IMR-90 (cell line): ENCODE measurements at regions not wholly inside any gene's neighbourhood (a gene's known extent, or its start where the extent isn't known, plus 50 kb on each side); places are given as distances from the start of the nearest gene placed in this dataset.
A peak's percentile ranks its signal among the peaks of the same experiment; 100 is the strongest.

Experiments used
- ATAC-seq: fragments of 200-7000 bp; cut with Tn5 transposase; 2 replicates; pipeline ENCODE4 v1.9.1; 2020; ENCODE audit warnings: low read depth, mild to moderate bottlenecking, moderate library complexity
- BruUV-seq: library from RNA; stranded (reverse); fragments of 400-500 nt; replicated peaks from 2 replicates; lab custom pipeline; 2021; lab: Mats Ljungman, UMichigan
- CTCF ChIA-PET: fragments of 300-600 bp; formaldehyde crosslinking; extraction: SDS; loops from one replicate; lab custom pipeline; 2021; ENCODE audit warnings: antibody characterized with exemption; lab: Yijun Ruan, JAX
- POLR2A ChIA-PET: fragments of 300-600 bp; sonication (Branson Sonifier 250); formaldehyde crosslinking; loops from one replicate; lab custom pipeline; 2022; ENCODE audit warnings: antibody characterized with exemption; ENCODE audit not compliant: unreplicated experiment; lab: Charles Lee
- DNase-seq: peaks from one replicate; pipeline ENCODE4 v3.0.0; 2013
- H2AFZ ChIP-seq: replicated peaks from 2 replicates; pipeline ENCODE3; 2013; ENCODE audit warnings: low read length, mild to moderate bottlenecking; ENCODE audit not compliant: poor library complexity
- H2AK5ac ChIP-seq: 2 replicates; pipeline ENCODE4 v1.6.1; 2013; ENCODE audit warnings: low read depth, low read length, inconsistent platforms
- H2AK9ac ChIP-seq: replicated peaks from 2 replicates; pipeline ENCODE3; 2013; ENCODE audit warnings: mild to moderate bottlenecking, low read depth, low read length, moderate library complexity; ENCODE audit not compliant: poor library complexity
- H2BK120ac ChIP-seq: 2 replicates; pipeline ENCODE4 v1.6.1; 2013; ENCODE audit warnings: low read depth, low read length, inconsistent platforms
- H2BK15ac ChIP-seq: 3 replicates; pipeline ENCODE4 v1.6.1; 2013; ENCODE audit warnings: low read depth, low read length, inconsistent platforms
- H2BK20ac ChIP-seq: 2 replicates; pipeline ENCODE4 v1.6.1; 2013; ENCODE audit warnings: low read depth, mild to moderate bottlenecking, inconsistent platforms, low read length, moderate library complexity
- H2BK5ac ChIP-seq: 2 replicates; pipeline ENCODE4 v1.6.1; 2013; ENCODE audit warnings: mild to moderate bottlenecking, low read depth, low read length, inconsistent platforms; ENCODE audit not compliant: poor library complexity, severe bottlenecking
- H3K14ac ChIP-seq: replicated peaks from 2 replicates; pipeline ENCODE4 v1.6.1; 2013; ENCODE audit warnings: low read depth, low read length, inconsistent platforms
- H3K18ac ChIP-seq: 2 replicates; pipeline ENCODE4 v1.6.1; 2013; ENCODE audit warnings: low read depth, low read length, control low read depth
- H3K23ac ChIP-seq: 2 replicates; pipeline ENCODE4 v1.6.1; 2013; ENCODE audit warnings: low read depth, low read length, inconsistent platforms
- H3K27ac ChIP-seq: 2 replicates; pipeline ENCODE4 v1.5.1; 2013; ENCODE audit warnings: mild to moderate bottlenecking, control low read depth, low read length; ENCODE audit not compliant: insufficient read depth
- H3K27me3 ChIP-seq: 2 replicates; pipeline ENCODE4 v1.6.1; 2013; ENCODE audit warnings: low read length; ENCODE audit not compliant: control insufficient read depth, insufficient read depth
- H3K36me3 ChIP-seq: 2 replicates; pipeline ENCODE4 v1.6.1; 2013; ENCODE audit warnings: low read length, mixed read lengths; ENCODE audit not compliant: control insufficient read depth, insufficient read depth
- H3K4ac ChIP-seq: 2 replicates; pipeline ENCODE4 v1.6.1; 2013; ENCODE audit warnings: low read depth, low read length, inconsistent platforms
- H3K4me1 ChIP-seq: 2 replicates; pipeline ENCODE4 v1.6.1; 2013; ENCODE audit warnings: low read length, mixed read lengths; ENCODE audit not compliant: control insufficient read depth, insufficient read depth
- H3K4me2 ChIP-seq: 2 replicates; pipeline ENCODE4 v1.6.1; 2013; ENCODE audit warnings: low read depth, mild to moderate bottlenecking, control low read depth, low read length, moderate library complexity
- H3K4me3 ChIP-seq: 2 replicates; pipeline ENCODE4 v1.5.1; 2013; ENCODE audit warnings: low read depth, mild to moderate bottlenecking, control low read depth, low read length, moderate library complexity; ENCODE audit not compliant: insufficient read depth
- H3K56ac ChIP-seq: 2 replicates; pipeline ENCODE4 v1.6.1; 2013; ENCODE audit warnings: low read length, inconsistent platforms; ENCODE audit not compliant: insufficient read depth; ENCODE audit errors: extremely low read depth
- H3K79me1 ChIP-seq, 2 experiments: 2 replicates each; pipeline ENCODE4 v1.6.1; 2013; ENCODE audit warnings: low read length in 2 of 2, inconsistent platforms in 1 of 2, low read depth in 1 of 2
- H3K9ac ChIP-seq: 2 replicates; pipeline ENCODE4 v1.6.1; 2013; ENCODE audit warnings: low read depth, low read length, control low read depth
- H3K9me1 ChIP-seq: 2 replicates; pipeline ENCODE4 v1.6.1; 2013; ENCODE audit warnings: low read length, inconsistent platforms; ENCODE audit not compliant: insufficient read depth
- H3K9me3 ChIP-seq: 2 replicates; pipeline ENCODE4 v1.6.1; 2013; ENCODE audit warnings: low read length; ENCODE audit not compliant: control insufficient read depth, insufficient read depth
- H4K20me1 ChIP-seq: 2 replicates; pipeline ENCODE4 v1.6.1; 2013; ENCODE audit warnings: low read length, inconsistent platforms; ENCODE audit not compliant: insufficient read depth
- H4K5ac ChIP-seq: 2 replicates; pipeline ENCODE4 v1.6.1; 2013; ENCODE audit warnings: mild to moderate bottlenecking, low read depth, low read length, control low read depth
- H4K8ac ChIP-seq, 2 experiments: 2 replicates each; pipeline ENCODE4 v1.6.1; 2013; ENCODE audit warnings: low read depth in 2 of 2, low read length in 2 of 2, control low read depth in 1 of 2, inconsistent platforms in 1 of 2
- H4K91ac ChIP-seq: 2 replicates; pipeline ENCODE4 v1.6.1; 2013; ENCODE audit warnings: low read depth, low read length, inconsistent platforms; ENCODE audit not compliant: insufficient read depth
- MAFK ChIP-seq: IDR thresholded peaks from 2 replicates; pipeline ENCODE4 v1.6.1; 2012; ENCODE audit warnings: low read depth, low read length, improper control_type of control experiment
- RAD21 ChIP-seq: IDR thresholded peaks from 2 replicates; pipeline ENCODE4 v1.6.1; 2012; ENCODE audit warnings: low read length, improper control_type of control experiment
- WGBS, 2 experiments: methylation state at CpG; one replicate each; pipeline versions ENCODE4 v1.1.5 to v1.1.7; 2013; ENCODE audit warnings: missing lambda C conversion rate in 2 of 2; ENCODE audit not compliant: insufficient read length in 1 of 2; ENCODE audit errors: extremely low coverage in 2 of 2; 5-methylcytosine and 5-hydroxymethylcytosine counted together
- dilution Hi-C: fragments of 300-500 bp; cut with HindIII; formaldehyde crosslinking; loops from one replicate; pipeline ENCODE4 v1.14.3; 2018; ENCODE audit warnings: low sequenced_read_pairs; ENCODE audit not compliant: unreplicated experiment
- in situ Hi-C: fragments of 300-500 bp; cut with MboI; formaldehyde crosslinking; loops from 3 replicates; pipeline ENCODE4 v1.14.3; 2019; ENCODE audit warnings: low sequenced_read_pairs, inconsistent platforms, mixed read lengths
- intact Hi-C: fragments of 100-400 bp; cut with micrococcal nuclease; formaldehyde crosslinking; loops from 2 replicates; pipeline ENCODE4 v1.10.0; 2022

GRCh38 chr7:124590814-124591213 lies 174.8 kb downstream of the GPR37 start:
- Histone ChIP-seq H3K4ac (no peak overlapping the region), H3K9me1 (no peaks in the 10 kb centered on the region), H3K9ac (no peak overlapping the region), H3K14ac (no peak overlapping the region), H4K91ac (no peak overlapping the region), H3K4me2 (no peak overlapping the region), H3K9me3 (no peaks in the 10 kb centered on the region), H3K4me3 (no peak overlapping the region), H4K8ac (no peak overlapping the region), H3K27ac (no peak overlapping the region), H2AFZ (no peak overlapping the region), H2BK15ac (no peak overlapping the region), H3K23ac (no peak overlapping the region), H2BK120ac (no peak overlapping the region), H4K5ac (no peak overlapping the region), H3K36me3 (no peaks in the 10 kb centered on the region), H4K20me1 (no peaks in the 10 kb centered on the region), H2BK20ac (no peak overlapping the region), H3K4me1 (no peaks in the 10 kb centered on the region), H3K56ac (no peak overlapping the region), H3K79me1 (no peaks in the 10 kb centered on the region), H3K18ac (no peak overlapping the region), H2AK9ac (no peak overlapping the region), H3K27me3 (no peaks in the 10 kb centered on the region), H2BK5ac (no peak overlapping the region), H2AK5ac (no peak overlapping the region)
- no TSS peak for BruUV-seq
- ChIA-PET CTCF (no interaction called here), POLR2A (no interaction called here)
- dilution Hi-C loops = no loop called here
- intact Hi-C loops = no loop called here
- DNase-seq = no peak
- WGBS, 2 experiments = no CpG with 5 or more reads among the region's 2 CpGs
- peak; percentile 96 for TF ChIP-seq MAFK
- TF ChIP-seq RAD21 = no peak
- no peak for ATAC-seq
- in situ Hi-C loops = no loop called here
